Sigmoid colon (tissue), 6 donors: ENCODE measurements at regions not wholly inside any gene's neighbourhood (a gene's known extent, or its start where the extent isn't known, plus 50 kb on each side); places are given as distances from the start of the nearest gene placed in this dataset.

ENCODE experiments used
- DNase-seq: peaks from one replicate; pipeline ENCODE4 v3.0.0-alpha.2; 2019
- H3K27ac ChIP-seq, 4 donors: fragments of 200-600 bp; sonication (generic); one replicate each; pipeline ENCODE4 v1.5.1; 2016 to 2019; ENCODE audit warnings: mild to moderate bottlenecking in 1 of 4
- H3K27me3 ChIP-seq, 3 donors: fragments of 200-600 bp; sonication (generic); one replicate each; pipeline ENCODE4 v1.5.1; 2019; ENCODE audit warnings: mild to moderate bottlenecking in 1 of 3
- H3K36me3 ChIP-seq, 4 donors: fragments of 200-600 bp; sonication (generic); one replicate each; pipeline ENCODE4 v1.5.1; 2016 to 2019
- H3K4me1 ChIP-seq, 4 donors: fragments of 200-600 bp; sonication (generic); one replicate each; pipeline ENCODE4 v1.5.1; 2017 to 2019
- H3K4me3 ChIP-seq, 4 donors: fragments of 200-600 bp; sonication (generic); one replicate each; pipeline ENCODE4 v1.5.1; 2017 to 2019; ENCODE audit warnings: mild to moderate bottlenecking in 2 of 4, moderate library complexity in 1 of 4
- H3K9me3 ChIP-seq, 4 donors: fragments of 200-600 bp in 3 of 4; sonication (generic) in 3 of 4; one replicate each; pipeline versions ENCODE4 v1.5.1 to v1.6.1; 2013 to 2019
- EP300 ChIP-seq, 4 donors: sonication (generic); formaldehyde crosslinking; IDR thresholded peaks; one replicate each; pipeline ENCODE4 v1.6.1; 2017; ENCODE audit warnings: antibody characterized with exemption in 4 of 4
- POLR2A ChIP-seq, 2 donors: fragments of 450-650 bp; IDR thresholded peaks; one replicate each; pipeline ENCODE4 v1.6.1; 2016; ENCODE audit warnings: antibody characterized with exemption in 2 of 2, mild to moderate bottlenecking in 2 of 2, moderate library complexity in 2 of 2
- POLR2AphosphoS5 ChIP-seq, 4 donors: sonication (generic); formaldehyde crosslinking; IDR thresholded peaks; one replicate each; pipeline ENCODE4 v1.6.1; 2017; ENCODE audit warnings: antibody characterized with exemption in 4 of 4
- WGBS, 2 donors: extraction: QIAGEN DNeasy Blood & Tissue Kit; methylation state at CpG; one replicate each; pipeline ENCODE4 v1.1.7; 2013; 5-methylcytosine and 5-hydroxymethylcytosine counted together
- intact Hi-C: fragments of 100-400 bp; cut with DNase I; formaldehyde crosslinking; loops from one replicate; pipeline ENCODE4 v1.15.1; 2023
- TF ChIP-seq, protein P1 (sequence below), 4 experiments: fragments of 450-650 bp in 3 of 4; fragments of 200-600 bp in 1 of 4; IDR thresholded peaks; one replicate each; pipeline ENCODE4 v1.5.1; 2016 to 2019; ENCODE audit warnings: antibody characterized with exemption in 4 of 4, mild to moderate bottlenecking in 3 of 4, moderate library complexity in 2 of 4
- donor health status: healthy with polysubstance abuse.
- donor health status: healthy.

DNA sequence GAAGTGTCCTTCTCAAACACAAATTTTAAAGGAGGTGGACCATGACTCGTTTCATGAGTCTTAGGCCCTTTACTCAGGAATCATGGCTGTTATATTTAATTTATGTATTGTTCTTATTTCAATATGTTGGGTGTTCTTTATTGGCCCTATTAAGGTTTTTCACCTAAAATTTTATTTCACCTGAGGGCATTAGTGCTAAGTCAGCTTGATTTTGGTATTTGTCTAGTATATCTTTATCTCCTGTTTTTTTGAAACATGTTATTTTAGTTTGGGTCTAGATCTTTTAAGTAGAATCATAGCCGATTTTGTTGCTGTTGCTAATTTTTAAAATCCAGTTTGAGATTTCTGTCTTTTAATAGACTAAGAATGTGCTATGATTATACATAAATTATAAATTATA lies 430.4 kb downstream of the RPS6KC1 start:
- no peak overlapping the region for H3K27ac ChIP-seq
- H3K9me3 ChIP-seq, result no peaks in the 10 kb centered on the region
- no peaks in the 10 kb centered on the region for H3K27me3 ChIP-seq
- TF ChIP-seq EP300 (IDR thresholded peaks at IDR 0.05) (no peak), POLR2A (IDR thresholded peaks at IDR 0.05) (no peak), POLR2AphosphoS5 (IDR thresholded peaks at IDR 0.05) (no peak)
- TF ChIP-seq, protein P1, sequence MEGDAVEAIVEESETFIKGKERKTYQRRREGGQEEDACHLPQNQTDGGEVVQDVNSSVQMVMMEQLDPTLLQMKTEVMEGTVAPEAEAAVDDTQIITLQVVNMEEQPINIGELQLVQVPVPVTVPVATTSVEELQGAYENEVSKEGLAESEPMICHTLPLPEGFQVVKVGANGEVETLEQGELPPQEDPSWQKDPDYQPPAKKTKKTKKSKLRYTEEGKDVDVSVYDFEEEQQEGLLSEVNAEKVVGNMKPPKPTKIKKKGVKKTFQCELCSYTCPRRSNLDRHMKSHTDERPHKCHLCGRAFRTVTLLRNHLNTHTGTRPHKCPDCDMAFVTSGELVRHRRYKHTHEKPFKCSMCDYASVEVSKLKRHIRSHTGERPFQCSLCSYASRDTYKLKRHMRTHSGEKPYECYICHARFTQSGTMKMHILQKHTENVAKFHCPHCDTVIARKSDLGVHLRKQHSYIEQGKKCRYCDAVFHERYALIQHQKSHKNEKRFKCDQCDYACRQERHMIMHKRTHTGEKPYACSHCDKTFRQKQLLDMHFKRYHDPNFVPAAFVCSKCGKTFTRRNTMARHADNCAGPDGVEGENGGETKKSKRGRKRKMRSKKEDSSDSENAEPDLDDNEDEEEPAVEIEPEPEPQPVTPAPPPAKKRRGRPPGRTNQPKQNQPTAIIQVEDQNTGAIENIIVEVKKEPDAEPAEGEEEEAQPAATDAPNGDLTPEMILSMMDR (IDR thresholded peaks at IDR 0.05), result no peak
- H3K4me1 ChIP-seq, result no peaks in the 10 kb centered on the region
- 87 to 89% methylated on average over 2 of the region's 2 CpGs for WGBS, 2 donors
- intact Hi-C loops, result no loop called here
- no peaks in the 10 kb centered on the region for H3K36me3 ChIP-seq
- H3K4me3 ChIP-seq, result no peak overlapping the region
- DNase-seq, result no peak

DNA sequence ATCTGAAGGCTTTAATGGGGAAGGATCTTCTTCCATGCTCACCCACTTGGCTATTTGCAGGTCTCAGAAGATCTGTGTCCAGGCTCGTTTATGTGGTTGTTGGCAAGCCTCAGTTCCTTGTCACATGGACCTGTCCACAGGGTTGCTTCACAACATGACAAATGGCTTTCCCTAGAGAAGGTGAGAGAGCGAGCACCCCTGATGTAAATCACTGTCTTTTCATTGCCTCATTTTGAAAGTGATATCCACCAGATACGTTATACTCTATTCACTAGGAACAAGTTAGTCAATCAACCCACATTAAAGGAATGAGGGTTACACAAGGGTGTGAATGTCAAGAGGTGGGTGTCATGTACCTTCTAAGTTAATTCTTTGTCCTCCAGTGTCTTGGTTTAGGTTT lies 433.3 kb downstream of the RPS6KC1 start:
- WGBS, 2 donors, result 59 to 82% methylated on average over 3 of the region's 3 CpGs
- Histone ChIP-seq H3K27ac (no peak overlapping the region), H3K36me3 (no peaks in the 10 kb centered on the region), H3K9me3 (no peaks in the 10 kb centered on the region), H3K27me3 (no peaks in the 10 kb centered on the region), H3K4me1 (no peaks in the 10 kb centered on the region), H3K4me3 (no peak overlapping the region)
- intact Hi-C loops, result no loop called here
- no peak for DNase-seq
- TF ChIP-seq POLR2AphosphoS5 (IDR thresholded peaks at IDR 0.05) (no peak), EP300 (IDR thresholded peaks at IDR 0.05) (no peak), POLR2A (IDR thresholded peaks at IDR 0.05) (no peak)
- TF ChIP-seq, protein P1 (IDR thresholded peaks at IDR 0.05), result no peak

DNA sequence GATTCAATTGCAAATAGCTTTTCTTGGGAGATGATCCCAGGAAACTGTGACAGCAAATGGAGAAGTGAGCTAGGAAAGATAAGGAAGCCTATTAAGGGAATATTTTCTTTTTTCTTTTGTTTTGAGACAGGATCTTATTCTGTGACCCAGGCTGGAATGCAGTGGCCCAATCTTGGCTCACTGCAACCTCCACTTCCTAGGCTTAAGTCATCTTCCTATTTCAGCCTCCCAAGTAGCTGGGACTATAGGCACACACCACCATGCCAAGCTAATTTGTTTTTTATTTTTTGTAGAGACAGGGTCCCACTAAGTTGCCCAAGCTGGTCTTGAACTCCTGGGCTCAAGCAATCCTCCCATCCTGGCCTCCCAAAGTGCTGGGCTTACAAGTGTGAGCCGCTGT lies 433.7 kb downstream of the RPS6KC1 start:
- H3K4me1 ChIP-seq, result no peaks in the 10 kb centered on the region
- TF ChIP-seq POLR2A (IDR thresholded peaks at IDR 0.05) (no peak), POLR2AphosphoS5 (IDR thresholded peaks at IDR 0.05) (no peak), EP300 (IDR thresholded peaks at IDR 0.05) (no peak)
- TF ChIP-seq, protein P1 (IDR thresholded peaks at IDR 0.05), result no peak
- 38 to 95% methylated on average over 1 of the region's 1 CpG for whole genome bisulfite sequencing, 2 donors
- H3K4me3 ChIP-seq, result no peak overlapping the region
- no peak overlapping the region for H3K27ac ChIP-seq
- intact Hi-C loops, result no loop called here
- no peaks in the 10 kb centered on the region for H3K27me3 ChIP-seq
- no peaks in the 10 kb centered on the region for H3K9me3 ChIP-seq
- H3K36me3 ChIP-seq, result no peaks in the 10 kb centered on the region
- DNase-seq, result no peak

DNA sequence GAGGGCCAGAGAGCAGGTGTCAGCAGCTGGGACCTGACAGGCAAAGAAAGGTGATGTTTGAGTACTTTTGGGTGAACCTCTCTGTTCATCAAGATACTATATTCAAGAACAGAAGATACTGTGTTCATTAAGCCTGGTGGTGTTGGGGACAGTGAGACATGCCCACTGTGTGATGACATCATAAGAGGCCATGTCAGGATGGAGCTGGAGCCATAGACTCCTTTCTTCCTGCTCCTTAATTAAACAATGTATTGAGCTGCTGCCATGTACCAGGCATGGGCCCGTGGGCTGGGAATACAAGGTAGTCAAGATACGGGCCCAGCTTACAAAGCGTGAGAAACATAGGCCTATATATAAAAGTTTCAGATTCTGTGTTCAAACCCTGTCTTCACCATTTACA lies 435.4 kb downstream of the RPS6KC1 start:
- intact Hi-C loops, result no loop called here
- WGBS, 2 donors, result 65 to 90% methylated on average over 3 of the region's 3 CpGs

DNA sequence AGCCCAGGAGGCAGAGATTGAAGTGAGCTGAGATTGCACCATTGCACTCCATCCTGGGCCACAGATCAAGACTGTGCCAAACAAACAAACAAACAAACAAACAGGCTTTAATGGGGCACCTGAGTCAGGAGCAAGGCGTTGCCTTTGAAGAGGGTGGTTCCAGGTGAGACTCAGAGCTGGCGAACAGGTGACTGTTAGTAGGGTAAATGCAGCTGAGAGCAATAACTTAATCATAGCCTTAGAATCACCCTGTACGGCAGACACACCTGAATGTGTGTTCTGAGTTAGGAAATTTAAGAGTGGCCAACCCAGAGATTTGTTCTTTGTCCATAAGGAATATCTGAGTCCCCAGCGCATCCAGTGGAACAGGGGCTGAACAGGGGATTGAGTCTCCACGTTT lies 440.4 kb downstream of the RPS6KC1 start:
- intact Hi-C loops, result no loop called here
- no peak for DNase-seq
- no peaks in the 10 kb centered on the region for H3K27me3 ChIP-seq
- no peaks in the 10 kb centered on the region for H3K4me1 ChIP-seq
- H3K9me3 ChIP-seq, result no peaks in the 10 kb centered on the region
- no peaks in the 10 kb centered on the region for H3K36me3 ChIP-seq
- H3K27ac ChIP-seq, result no peak overlapping the region
- no peak overlapping the region for H3K4me3 ChIP-seq
- TF ChIP-seq, protein P1 (IDR thresholded peaks at IDR 0.05), result no peak
- no peak for TF ChIP-seq EP300 (IDR thresholded peaks at IDR 0.05)
- TF ChIP-seq POLR2AphosphoS5 (IDR thresholded peaks at IDR 0.05), result no peak
- no peak for TF ChIP-seq POLR2A (IDR thresholded peaks at IDR 0.05)
- WGBS, 2 donors, result 20 to 65% methylated on average over 5 of the region's 5 CpGs

More for the DNA sequence above, 435.4 kb downstream of the RPS6KC1 start:
- Histone ChIP-seq H3K4me1 (no peaks in the 10 kb centered on the region), H3K27ac (no peak overlapping the region), H3K9me3 (no peaks in the 10 kb centered on the region), H3K27me3 (no peaks in the 10 kb centered on the region), H3K36me3 (no peaks in the 10 kb centered on the region), H3K4me3 (no peak overlapping the region)
- TF ChIP-seq, protein P1 (IDR thresholded peaks at IDR 0.05), result no peak
- TF ChIP-seq EP300 (IDR thresholded peaks at IDR 0.05) (no peak), POLR2A (IDR thresholded peaks at IDR 0.05) (no peak), POLR2AphosphoS5 (IDR thresholded peaks at IDR 0.05) (no peak)
- no peak for DNase-seq
